ENCODE measurements at regions not wholly inside any gene's neighbourhood (a gene's known extent, or its start where the extent isn't known, plus 50 kb on each side); places are given as distances from the start of the nearest gene placed in this dataset.

DNA sequence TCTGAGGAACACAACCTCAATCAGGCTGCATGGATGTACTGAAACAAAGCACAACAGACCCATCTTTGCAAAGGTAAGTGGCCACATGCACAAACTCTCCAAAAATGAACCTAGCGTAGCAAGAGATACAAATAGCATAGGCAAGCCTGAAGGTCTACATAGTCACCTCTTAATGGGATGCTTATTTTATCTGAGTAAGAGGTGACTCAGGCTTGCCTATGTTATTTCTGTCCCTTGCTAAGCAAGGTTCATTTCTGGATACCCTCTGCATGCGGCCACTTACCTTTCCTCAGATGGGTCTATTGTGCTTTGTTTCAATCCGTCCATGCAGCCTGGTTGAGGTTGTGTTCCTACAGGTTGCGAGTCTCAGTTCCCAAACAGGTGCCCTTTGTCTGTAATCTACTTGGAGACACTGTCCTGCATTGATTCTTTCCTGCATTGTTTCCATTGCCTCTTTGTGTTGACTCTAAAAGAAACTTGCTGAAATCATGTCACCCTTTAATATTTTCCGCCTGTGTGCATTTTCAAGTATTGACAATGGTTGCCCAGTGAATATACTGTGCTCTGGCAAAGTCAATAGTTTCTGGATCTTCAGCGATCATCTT lies 291.8 kb upstream of the LYZL1 start:
- ChIA-PET POLR2A (no interaction called here), CTCF (no interaction called here)
- H3K36me3 ChIP-seq (ENCODE audit: control insufficient read depth in 2 of 2, insufficient read depth in 1 of 2, low read length in 2 of 2) = no peaks in the 10 kb centered on the region
- H3K27ac ChIP-seq (ENCODE audit: extremely low read depth, low read depth, low read length) = no peak overlapping the region
- TF ChIP-seq ZNF132 (tag by site-specific recombination; IDR thresholded peaks at IDR 0.05; ENCODE audit: borderline replicate concordance) = no peak
- TF ChIP-seq ZNF416 (tag by site-specific recombination; IDR thresholded peaks at IDR 0.05) = no peak
- TF ChIP-seq MEIS1 (CRISPR knock-in tag; IDR thresholded peaks at IDR 0.05; ENCODE audit: borderline replicate concordance) = no peak
- H3K4me3 ChIP-seq (ENCODE audit: low read depth, low read length) = no peak overlapping the region
- no peaks in the 10 kb centered on the region for H3K4me1 ChIP-seq (ENCODE audit: control insufficient read depth, insufficient read depth, low read length)
- H3K9me3 ChIP-seq (ENCODE audit: control insufficient read depth, insufficient read depth, low read depth, low read length) = no peaks in the 10 kb centered on the region

DNA sequence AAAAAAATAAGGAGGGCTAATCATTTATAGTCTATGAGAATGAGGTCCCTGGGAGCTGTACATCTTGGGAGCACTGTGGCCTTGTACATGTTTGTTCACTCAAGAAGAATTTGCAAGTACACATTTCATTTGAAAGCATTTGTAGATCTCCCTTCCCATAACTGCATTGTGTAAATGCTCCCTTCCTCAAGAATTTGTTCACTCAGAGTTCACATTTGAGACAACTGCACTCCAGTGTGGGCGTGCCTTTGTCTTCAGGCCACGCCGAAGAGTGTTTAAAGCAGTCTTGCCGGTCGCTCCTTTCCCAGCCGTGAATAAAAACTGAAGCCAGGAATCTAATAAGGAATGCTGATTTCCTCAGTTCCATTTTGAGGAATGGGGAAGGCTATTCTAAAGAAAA lies 291.1 kb upstream of the LYZL1 start:
- Histone ChIP-seq H3K4me3 (ENCODE audit: low read depth, low read length) (no peak overlapping the region), H3K27ac (ENCODE audit: extremely low read depth, low read depth, low read length) (no peak overlapping the region), H3K9me3 (ENCODE audit: control insufficient read depth, insufficient read depth, low read depth, low read length) (no peaks in the 10 kb centered on the region), H3K4me1 (ENCODE audit: control insufficient read depth, insufficient read depth, low read length) (no peaks in the 10 kb centered on the region), H3K36me3 (ENCODE audit: control insufficient read depth in 2 of 2, insufficient read depth in 1 of 2, low read length in 2 of 2) (no peaks in the 10 kb centered on the region)
- ChIA-PET POLR2A (no interaction called here), CTCF (interaction anchor here (0.6 to 0.7 kb wide), 2 partner anchors 17 to 58 kb away, joined by 4 to 5 read pairs; no protein-coding TSS in a partner anchor)
- TF ChIP-seq ZNF19 (tag by site-specific recombination; IDR thresholded peaks at IDR 0.05; ENCODE audit: low read depth) (no peak), KLF1 (tag by site-specific recombination; IDR thresholded peaks at IDR 0.05) (no peak), ZBTB17 (tag by site-specific recombination; IDR thresholded peaks at IDR 0.05) (no peak), ZNF248 (tag by site-specific recombination; IDR thresholded peaks at IDR 0.05) (no peak), ZNF510 (tag by site-specific recombination; IDR thresholded peaks at IDR 0.05; ENCODE audit: insufficient replicate concordance) (no peak), ZNF341 (tag by site-specific recombination; IDR thresholded peaks at IDR 0.05; ENCODE audit: low read depth) (no peak), ZNF747 (tag by site-specific recombination; IDR thresholded peaks at IDR 0.05) (no peak), MZF1 (tag by site-specific recombination; IDR thresholded peaks at IDR 0.05; ENCODE audit: borderline replicate concordance) (no peak), ZIC2 (tag by site-specific recombination; IDR thresholded peaks at IDR 0.05) (no peak), ZNF157 (tag by site-specific recombination; IDR thresholded peaks at IDR 0.05) (no peak), ZBTB1 (tag by site-specific recombination; IDR thresholded peaks at IDR 0.05) (no peak), ZFP3 (tag by site-specific recombination; IDR thresholded peaks at IDR 0.05; ENCODE audit: low read depth) (no peak)
- TF ChIP-seq, protein P1, sequence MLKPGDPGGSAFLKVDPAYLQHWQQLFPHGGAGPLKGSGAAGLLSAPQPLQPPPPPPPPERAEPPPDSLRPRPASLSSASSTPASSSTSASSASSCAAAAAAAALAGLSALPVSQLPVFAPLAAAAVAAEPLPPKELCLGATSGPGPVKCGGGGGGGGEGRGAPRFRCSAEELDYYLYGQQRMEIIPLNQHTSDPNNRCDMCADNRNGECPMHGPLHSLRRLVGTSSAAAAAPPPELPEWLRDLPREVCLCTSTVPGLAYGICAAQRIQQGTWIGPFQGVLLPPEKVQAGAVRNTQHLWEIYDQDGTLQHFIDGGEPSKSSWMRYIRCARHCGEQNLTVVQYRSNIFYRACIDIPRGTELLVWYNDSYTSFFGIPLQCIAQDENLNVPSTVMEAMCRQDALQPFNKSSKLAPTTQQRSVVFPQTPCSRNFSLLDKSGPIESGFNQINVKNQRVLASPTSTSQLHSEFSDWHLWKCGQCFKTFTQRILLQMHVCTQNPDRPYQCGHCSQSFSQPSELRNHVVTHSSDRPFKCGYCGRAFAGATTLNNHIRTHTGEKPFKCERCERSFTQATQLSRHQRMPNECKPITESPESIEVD (tag by site-specific recombination; IDR thresholded peaks at IDR 0.05) = no peak
- TF ChIP-seq, protein P2, sequence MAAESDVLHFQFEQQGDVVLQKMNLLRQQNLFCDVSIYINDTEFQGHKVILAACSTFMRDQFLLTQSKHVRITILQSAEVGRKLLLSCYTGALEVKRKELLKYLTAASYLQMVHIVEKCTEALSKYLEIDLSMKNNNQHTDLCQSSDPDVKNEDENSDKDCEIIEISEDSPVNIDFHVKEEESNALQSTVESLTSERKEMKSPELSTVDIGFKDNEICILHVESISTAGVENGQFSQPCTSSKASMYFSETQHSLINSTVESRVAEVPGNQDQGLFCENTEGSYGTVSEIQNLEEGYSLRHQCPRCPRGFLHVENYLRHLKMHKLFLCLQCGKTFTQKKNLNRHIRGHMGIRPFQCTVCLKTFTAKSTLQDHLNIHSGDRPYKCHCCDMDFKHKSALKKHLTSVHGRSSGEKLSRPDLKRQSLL (tag by site-specific recombination; IDR thresholded peaks at IDR 0.05) = no peak
- TF ChIP-seq, protein P3, sequence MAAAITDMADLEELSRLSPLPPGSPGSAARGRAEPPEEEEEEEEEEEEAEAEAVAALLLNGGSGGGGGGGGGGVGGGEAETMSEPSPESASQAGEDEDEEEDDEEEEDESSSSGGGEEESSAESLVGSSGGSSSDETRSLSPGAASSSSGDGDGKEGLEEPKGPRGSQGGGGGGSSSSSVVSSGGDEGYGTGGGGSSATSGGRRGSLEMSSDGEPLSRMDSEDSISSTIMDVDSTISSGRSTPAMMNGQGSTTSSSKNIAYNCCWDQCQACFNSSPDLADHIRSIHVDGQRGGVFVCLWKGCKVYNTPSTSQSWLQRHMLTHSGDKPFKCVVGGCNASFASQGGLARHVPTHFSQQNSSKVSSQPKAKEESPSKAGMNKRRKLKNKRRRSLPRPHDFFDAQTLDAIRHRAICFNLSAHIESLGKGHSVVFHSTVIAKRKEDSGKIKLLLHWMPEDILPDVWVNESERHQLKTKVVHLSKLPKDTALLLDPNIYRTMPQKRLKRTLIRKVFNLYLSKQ (tag by site-specific recombination; IDR thresholded peaks at IDR 0.05; ENCODE audit: borderline replicate concordance) = no peak
- TF ChIP-seq, protein P4, sequence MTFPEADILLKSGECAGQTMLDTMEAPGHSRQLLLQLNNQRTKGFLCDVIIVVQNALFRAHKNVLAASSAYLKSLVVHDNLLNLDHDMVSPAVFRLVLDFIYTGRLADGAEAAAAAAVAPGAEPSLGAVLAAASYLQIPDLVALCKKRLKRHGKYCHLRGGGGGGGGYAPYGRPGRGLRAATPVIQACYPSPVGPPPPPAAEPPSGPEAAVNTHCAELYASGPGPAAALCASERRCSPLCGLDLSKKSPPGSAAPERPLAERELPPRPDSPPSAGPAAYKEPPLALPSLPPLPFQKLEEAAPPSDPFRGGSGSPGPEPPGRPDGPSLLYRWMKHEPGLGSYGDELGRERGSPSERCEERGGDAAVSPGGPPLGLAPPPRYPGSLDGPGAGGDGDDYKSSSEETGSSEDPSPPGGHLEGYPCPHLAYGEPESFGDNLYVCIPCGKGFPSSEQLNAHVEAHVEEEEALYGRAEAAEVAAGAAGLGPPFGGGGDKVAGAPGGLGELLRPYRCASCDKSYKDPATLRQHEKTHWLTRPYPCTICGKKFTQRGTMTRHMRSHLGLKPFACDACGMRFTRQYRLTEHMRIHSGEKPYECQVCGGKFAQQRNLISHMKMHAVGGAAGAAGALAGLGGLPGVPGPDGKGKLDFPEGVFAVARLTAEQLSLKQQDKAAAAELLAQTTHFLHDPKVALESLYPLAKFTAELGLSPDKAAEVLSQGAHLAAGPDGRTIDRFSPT (tag by site-specific recombination; IDR thresholded peaks at IDR 0.05) = no peak
- TF ChIP-seq, protein P5, sequence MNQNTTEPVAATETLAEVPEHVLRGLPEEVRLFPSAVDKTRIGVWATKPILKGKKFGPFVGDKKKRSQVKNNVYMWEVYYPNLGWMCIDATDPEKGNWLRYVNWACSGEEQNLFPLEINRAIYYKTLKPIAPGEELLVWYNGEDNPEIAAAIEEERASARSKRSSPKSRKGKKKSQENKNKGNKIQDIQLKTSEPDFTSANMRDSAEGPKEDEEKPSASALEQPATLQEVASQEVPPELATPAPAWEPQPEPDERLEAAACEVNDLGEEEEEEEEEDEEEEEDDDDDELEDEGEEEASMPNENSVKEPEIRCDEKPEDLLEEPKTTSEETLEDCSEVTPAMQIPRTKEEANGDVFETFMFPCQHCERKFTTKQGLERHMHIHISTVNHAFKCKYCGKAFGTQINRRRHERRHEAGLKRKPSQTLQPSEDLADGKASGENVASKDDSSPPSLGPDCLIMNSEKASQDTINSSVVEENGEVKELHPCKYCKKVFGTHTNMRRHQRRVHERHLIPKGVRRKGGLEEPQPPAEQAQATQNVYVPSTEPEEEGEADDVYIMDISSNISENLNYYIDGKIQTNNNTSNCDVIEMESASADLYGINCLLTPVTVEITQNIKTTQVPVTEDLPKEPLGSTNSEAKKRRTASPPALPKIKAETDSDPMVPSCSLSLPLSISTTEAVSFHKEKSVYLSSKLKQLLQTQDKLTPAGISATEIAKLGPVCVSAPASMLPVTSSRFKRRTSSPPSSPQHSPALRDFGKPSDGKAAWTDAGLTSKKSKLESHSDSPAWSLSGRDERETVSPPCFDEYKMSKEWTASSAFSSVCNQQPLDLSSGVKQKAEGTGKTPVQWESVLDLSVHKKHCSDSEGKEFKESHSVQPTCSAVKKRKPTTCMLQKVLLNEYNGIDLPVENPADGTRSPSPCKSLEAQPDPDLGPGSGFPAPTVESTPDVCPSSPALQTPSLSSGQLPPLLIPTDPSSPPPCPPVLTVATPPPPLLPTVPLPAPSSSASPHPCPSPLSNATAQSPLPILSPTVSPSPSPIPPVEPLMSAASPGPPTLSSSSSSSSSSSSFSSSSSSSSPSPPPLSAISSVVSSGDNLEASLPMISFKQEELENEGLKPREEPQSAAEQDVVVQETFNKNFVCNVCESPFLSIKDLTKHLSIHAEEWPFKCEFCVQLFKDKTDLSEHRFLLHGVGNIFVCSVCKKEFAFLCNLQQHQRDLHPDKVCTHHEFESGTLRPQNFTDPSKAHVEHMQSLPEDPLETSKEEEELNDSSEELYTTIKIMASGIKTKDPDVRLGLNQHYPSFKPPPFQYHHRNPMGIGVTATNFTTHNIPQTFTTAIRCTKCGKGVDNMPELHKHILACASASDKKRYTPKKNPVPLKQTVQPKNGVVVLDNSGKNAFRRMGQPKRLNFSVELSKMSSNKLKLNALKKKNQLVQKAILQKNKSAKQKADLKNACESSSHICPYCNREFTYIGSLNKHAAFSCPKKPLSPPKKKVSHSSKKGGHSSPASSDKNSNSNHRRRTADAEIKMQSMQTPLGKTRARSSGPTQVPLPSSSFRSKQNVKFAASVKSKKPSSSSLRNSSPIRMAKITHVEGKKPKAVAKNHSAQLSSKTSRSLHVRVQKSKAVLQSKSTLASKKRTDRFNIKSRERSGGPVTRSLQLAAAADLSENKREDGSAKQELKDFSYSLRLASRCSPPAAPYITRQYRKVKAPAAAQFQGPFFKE (tag by site-specific recombination; IDR thresholded peaks at IDR 0.05; ENCODE audit: borderline replicate concordance) = no peak
- TF ChIP-seq, protein P6, sequence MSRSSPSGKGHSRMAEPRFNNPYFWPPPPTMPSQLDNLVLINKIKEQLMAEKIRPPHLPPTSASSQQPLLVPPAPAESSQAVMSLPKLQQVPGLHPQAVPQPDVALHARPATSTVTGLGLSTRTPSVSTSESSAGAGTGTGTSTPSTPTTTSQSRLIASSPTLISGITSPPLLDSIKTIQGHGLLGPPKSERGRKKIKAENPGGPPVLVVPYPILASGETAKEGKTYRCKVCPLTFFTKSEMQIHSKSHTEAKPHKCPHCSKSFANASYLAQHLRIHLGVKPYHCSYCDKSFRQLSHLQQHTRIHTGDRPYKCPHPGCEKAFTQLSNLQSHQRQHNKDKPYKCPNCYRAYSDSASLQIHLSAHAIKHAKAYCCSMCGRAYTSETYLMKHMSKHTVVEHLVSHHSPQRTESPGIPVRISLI (tag by site-specific recombination; IDR thresholded peaks at IDR 0.05) = no peak
